HCT116 (cell line): ENCODE measurements at regions not wholly inside any gene's neighbourhood (a gene's known extent, or its start where the extent isn't known, plus 50 kb on each side); places are given as distances from the start of the nearest gene placed in this dataset.

ENCODE experiments used
- ATAC-seq: fragments of 200-7000 bp; cut with Tn5 transposase; 2 replicates; pipeline ENCODE4 v1.9.1; 2020; ENCODE audit warnings: mild to moderate bottlenecking, moderate library complexity
- BruUV-seq: library from RNA; stranded (reverse); fragments of 400-500 nt; replicated peaks from 2 replicates; lab custom pipeline; 2021; lab: Mats Ljungman, UMichigan
- CTCF ChIA-PET: fragments of 300-600 bp; sonication (Branson Sonifier 250); formaldehyde crosslinking; loops from one replicate; lab custom pipeline; 2021; ENCODE audit warnings: antibody characterized with exemption; lab: Charles Lee
- POLR2A ChIA-PET: fragments of 300-600, 350-600 bp; sonication (Branson Sonifier 250); formaldehyde crosslinking; loops from one replicate; lab custom pipeline; 2021; ENCODE audit warnings: antibody characterized with exemption; lab: Charles Lee
- RAD21 ChIA-PET, 2 experiments: fragments of 300-600 bp; sonication (Branson Sonifier 250); formaldehyde crosslinking; loops; one replicate each; lab custom pipeline; 2023; ENCODE audit warnings: low total read pairs in 2 of 2; ENCODE audit not compliant: uncharacterized antibody in 2 of 2, unreplicated experiment in 2 of 2, low non-redundant PET in 1 of 2; lab: Charles Lee
- DNase-seq: peaks from one replicate; pipeline ENCODE4 v3.0.0-alpha.2; 2010; ENCODE audit warnings: low read depth, low spot score
- H2AFZ ChIP-seq: fragments of 200-600 bp; shearing (Covaris generic), sonication (generic); 2 replicates; pipeline ENCODE4 v1.6.1; 2017; ENCODE audit warnings: low read depth, mixed run types, mixed read lengths, antibody characterized with exemption, low read length; ENCODE audit not compliant: poor library complexity, severe bottlenecking
- H3K27ac ChIP-seq: 2 replicates; pipeline ENCODE4 v1.5.1; 2012; ENCODE audit warnings: low read depth, low read length
- H3K27me3 ChIP-seq: fragments of 200-600 bp; sonication (generic); 2 replicates; pipeline ENCODE4 v1.6.1; 2016; ENCODE audit warnings: mixed run types, low read length, mixed read lengths; ENCODE audit not compliant: insufficient read depth
- H3K36me3 ChIP-seq, 2 experiments: fragments of 200-500 bp in 1 of 2; fragments of 200-600 bp in 1 of 2; sonication (Bioruptor generic) in 1 of 2; sonication (generic) in 1 of 2; 2 replicates each; pipeline versions ENCODE4 v1.5.1 to v1.6.1; 2014 to 2016; ENCODE audit warnings: low read length in 2 of 2, inconsistent platforms in 1 of 2, mixed read lengths in 1 of 2, mixed run types in 1 of 2; ENCODE audit not compliant: insufficient read depth in 2 of 2, control insufficient read depth in 1 of 2
- H3K4me1 ChIP-seq, 2 experiments: fragments of 200-600 bp in 1 of 2; sonication (generic) in 1 of 2; 2 replicates each; pipeline versions ENCODE4 v1.5.1 to v1.6.1; 2012 to 2017; ENCODE audit warnings: low read length in 2 of 2, inconsistent platforms in 1 of 2, mild to moderate bottlenecking in 1 of 2, mixed read lengths in 1 of 2, mixed run types in 1 of 2, moderate library complexity in 1 of 2; ENCODE audit not compliant: insufficient read depth in 2 of 2, control insufficient read depth in 1 of 2
- H3K4me2 ChIP-seq: fragments of 200-600 bp; sonication (generic); 2 replicates; pipeline ENCODE4 v1.6.1; 2017; ENCODE audit warnings: mixed run types, low read length, mixed read lengths
- H3K4me3 ChIP-seq, 2 experiments: fragments of 200-600 bp in 1 of 2; sonication (generic) in 1 of 2; replicated peaks in 1 of 2; 2 replicates each; pipeline ENCODE4 v1.5.1; 2011 to 2016; ENCODE audit warnings: low read length in 2 of 2, control low read depth in 1 of 2, low read depth in 1 of 2, mild to moderate bottlenecking in 1 of 2, mixed read lengths in 1 of 2, mixed run types in 1 of 2
- H3K79me2 ChIP-seq: fragments of 200-600 bp; sonication (generic); 2 replicates; pipeline ENCODE4 v1.6.1; 2017; ENCODE audit warnings: mild to moderate bottlenecking, mixed run types, low read length, moderate library complexity, mixed read lengths; ENCODE audit not compliant: insufficient read depth
- H3K9ac ChIP-seq: fragments of 200-600 bp; sonication (generic); 2 replicates; pipeline ENCODE4 v1.6.1; 2016; ENCODE audit warnings: low read length, mixed read lengths
- H3K9me2 ChIP-seq: fragments of 200-600 bp; sonication (generic), shearing (Covaris generic); 2 replicates; pipeline ENCODE4 v1.6.1; 2017; ENCODE audit warnings: mixed run types, mild to moderate bottlenecking, moderate library complexity; ENCODE audit not compliant: insufficient read depth
- H3K9me3 ChIP-seq, 2 experiments: fragments of 200-500 bp in 1 of 2; fragments of 200-600 bp in 1 of 2; sonication (Bioruptor generic) in 1 of 2; sonication (generic) in 1 of 2; 2 replicates each; pipeline ENCODE4 v1.6.1; 2014 to 2017; ENCODE audit warnings: low read length in 2 of 2, mixed read lengths in 2 of 2, inconsistent platforms in 1 of 2, low read depth in 1 of 2, mild to moderate bottlenecking in 1 of 2, mixed run types in 1 of 2, moderate library complexity in 1 of 2; ENCODE audit not compliant: control insufficient read depth in 1 of 2, insufficient read depth in 1 of 2
- H4K20me1 ChIP-seq: fragments of 200-600 bp; sonication (generic), shearing (Covaris generic); 2 replicates; pipeline ENCODE4 v1.6.1; 2017; ENCODE audit warnings: mixed run types, mild to moderate bottlenecking, moderate library complexity; ENCODE audit not compliant: insufficient read depth
- ATF3 ChIP-seq: IDR thresholded peaks from 2 replicates; pipeline ENCODE4 v1.6.1; 2012
- CBX3 ChIP-seq: IDR thresholded peaks from 2 replicates; pipeline ENCODE4 v1.6.1; 2012; ENCODE audit warnings: low read depth
- CTCF ChIP-seq, 3 experiments: fragments of 200-600 bp in 1 of 3; sonication (generic) in 1 of 3; IDR thresholded peaks in 2 of 3; conservative IDR thresholded peaks in 1 of 3; 2 replicates each; pipeline ENCODE4 v1.5.1; 2012 to 2017; ENCODE audit warnings: low read depth in 2 of 3, low read length in 2 of 3, antibody characterized with exemption in 1 of 3, borderline replicate concordance in 1 of 3, control low read depth in 1 of 3, mild to moderate bottlenecking in 1 of 3, mixed read lengths in 1 of 3, mixed run types in 1 of 3, moderate library complexity in 1 of 3; ENCODE audit not compliant: insufficient read depth in 1 of 3
- EGR1 ChIP-seq: IDR thresholded peaks from 2 replicates; pipeline ENCODE4 v1.6.1; 2012; ENCODE audit warnings: low read depth
- ELF1 ChIP-seq: IDR thresholded peaks from 2 replicates; pipeline ENCODE4 v1.6.1; 2012; ENCODE audit warnings: low read depth, borderline replicate concordance
- FOSL1 ChIP-seq: IDR thresholded peaks from 2 replicates; pipeline ENCODE4 v1.6.1; 2012; ENCODE audit warnings: low read depth
- REST ChIP-seq: IDR thresholded peaks from 2 replicates; pipeline ENCODE4 v1.6.1; 2012; ENCODE audit warnings: low read depth
- TCF7L2 ChIP-seq: IDR thresholded peaks from 2 replicates; pipeline ENCODE4 v1.7.0; 2011; ENCODE audit warnings: borderline replicate concordance, inconsistent platforms; ENCODE audit not compliant: insufficient read depth, insufficient read length; ENCODE audit errors: extremely low read depth
- YY1 ChIP-seq: IDR thresholded peaks from 2 replicates; pipeline ENCODE4 v1.6.1; 2011; ENCODE audit warnings: low read length, low read depth, moderate library complexity, mild to moderate bottlenecking; ENCODE audit not compliant: insufficient replicate concordance; ENCODE audit errors: extremely low read depth
- ZBTB33 ChIP-seq: IDR thresholded peaks from 2 replicates; pipeline ENCODE4 v1.6.1; 2011; ENCODE audit warnings: mild to moderate bottlenecking, low read length, moderate library complexity; ENCODE audit not compliant: insufficient replicate concordance; ENCODE audit errors: extremely low read depth
- intact Hi-C: fragments of 100-400 bp; cut with micrococcal nuclease; formaldehyde crosslinking; loops from 2 replicates; pipeline ENCODE4 v1.10.0; 2022

- no peak overlapping the region for H3K9ac ChIP-seq
- intact Hi-C loops: no loop called here
- H3K4me3 ChIP-seq: no peak overlapping the region
- H3K4me1 ChIP-seq: no peaks in the 10 kb centered on the region
- ChIA-PET RAD21 (no interaction called here), CTCF (no interaction called here), POLR2A (no interaction called here)
- no peak for TF ChIP-seq ZBTB33
- TF ChIP-seq ATF3: no peak
- TF ChIP-seq YY1: no peak
- no peak for TF ChIP-seq CBX3
- no peak overlapping the region for H3K4me2 ChIP-seq
- DNase-seq (no peak), ATAC-seq (no peak)
- H3K9me2 ChIP-seq: no peaks in the 10 kb centered on the region
- H3K27me3 ChIP-seq: no peaks in the 10 kb centered on the region
- H2AFZ ChIP-seq: no peak overlapping the region
- H4K20me1 ChIP-seq: no peaks in the 10 kb centered on the region
- no peak overlapping the region for H3K27ac ChIP-seq
- H3K9me3 ChIP-seq: no peaks in the 10 kb centered on the region
- BruUV-seq: no TSS peak
- no peaks in the 10 kb centered on the region for H3K79me2 ChIP-seq
- no peaks in the 10 kb centered on the region for H3K36me3 ChIP-seq
These were observed 60.9 kb downstream of the HES1 start for GRCh38 chr3:194196876-194197275.

- CTCF ChIA-PET: no interaction called here
These were observed 61.5 kb downstream of the HES1 start for GRCh38 chr3:194197396-194197960.

More at GRCh38 chr3:194197396-194197960, 61.5 kb downstream of the HES1 start:
- no peaks in the 10 kb centered on the region for H3K79me2 ChIP-seq
- no TSS peak for BruUV-seq
- no peaks in the 10 kb centered on the region for H4K20me1 ChIP-seq
- no peaks in the 10 kb centered on the region for H3K9me2 ChIP-seq
- RAD21 ChIA-PET: no interaction called here
- POLR2A ChIA-PET: no interaction called here
- DNase-seq (no peak), ATAC-seq (no peak)
- no peak overlapping the region for H2AFZ ChIP-seq
- TF ChIP-seq CTCF (IDR thresholded peaks at IDR 0.05 in 2 of 3, conservative IDR thresholded peaks at IDR 0.05 in 1 of 3; ENCODE audit: borderline replicate concordance in 1 of 3, insufficient read depth in 1 of 3, low read depth in 2 of 3, low read length in 2 of 3) (0 out of 6 replicates have a peak, but pooled peaks of 1 of the 3 experiments have one; percentile 18), FOSL1 (no peak), YY1 (no peak), EGR1 (no peak), ATF3 (no peak), REST (no peak), TCF7L2 (no peak), ELF1 (no peak)
- intact Hi-C loops: no loop called here
- no peak overlapping the region for H3K4me3 ChIP-seq
- H3K9me3 ChIP-seq: no peaks in the 10 kb centered on the region
- H3K27ac ChIP-seq: no peak overlapping the region
- no peak overlapping the region for H3K9ac ChIP-seq
- H3K27me3 ChIP-seq: no peaks in the 10 kb centered on the region
- no peaks in the 10 kb centered on the region for H3K4me1 ChIP-seq
- H3K36me3 ChIP-seq: no peaks in the 10 kb centered on the region
- no peak overlapping the region for H3K4me2 ChIP-seq
